NCI-H1436 (cell line): ENCODE measurements at regions not wholly inside any gene's neighbourhood (a gene's known extent, or its start where the extent isn't known, plus 50 kb on each side); places are given as distances from the start of the nearest gene placed in this dataset.
"Not testable (repeated sequence)": the region's sequence is repeated elsewhere in the genome, so short reads cannot be mapped to it uniquely, and the experiment has no call there.

ENCODE experiments used
- DNase-seq: peaks from one replicate; lab custom pipeline; 2025; lab: John Stamatoyannopoulos, UW

DNA sequence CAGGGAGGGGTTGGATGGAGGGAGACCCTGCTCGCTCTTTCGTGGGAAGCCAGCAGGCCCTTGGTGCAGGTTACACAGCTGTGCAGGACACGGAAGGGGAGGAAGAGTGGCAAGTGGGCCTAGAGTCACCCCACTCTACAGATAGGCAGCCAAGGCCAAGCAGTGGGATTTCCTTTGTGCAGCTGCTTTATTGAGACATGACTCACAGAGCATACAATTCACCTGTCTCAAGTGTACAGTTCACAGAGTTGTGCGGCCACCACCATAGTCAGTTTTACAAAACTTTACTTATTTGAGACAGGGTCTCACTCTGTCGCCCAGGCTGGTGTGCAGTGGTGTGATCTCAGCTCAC, 91.2 kb upstream of the CIBAR2 start:
- no peak for DNase-seq

DNA sequence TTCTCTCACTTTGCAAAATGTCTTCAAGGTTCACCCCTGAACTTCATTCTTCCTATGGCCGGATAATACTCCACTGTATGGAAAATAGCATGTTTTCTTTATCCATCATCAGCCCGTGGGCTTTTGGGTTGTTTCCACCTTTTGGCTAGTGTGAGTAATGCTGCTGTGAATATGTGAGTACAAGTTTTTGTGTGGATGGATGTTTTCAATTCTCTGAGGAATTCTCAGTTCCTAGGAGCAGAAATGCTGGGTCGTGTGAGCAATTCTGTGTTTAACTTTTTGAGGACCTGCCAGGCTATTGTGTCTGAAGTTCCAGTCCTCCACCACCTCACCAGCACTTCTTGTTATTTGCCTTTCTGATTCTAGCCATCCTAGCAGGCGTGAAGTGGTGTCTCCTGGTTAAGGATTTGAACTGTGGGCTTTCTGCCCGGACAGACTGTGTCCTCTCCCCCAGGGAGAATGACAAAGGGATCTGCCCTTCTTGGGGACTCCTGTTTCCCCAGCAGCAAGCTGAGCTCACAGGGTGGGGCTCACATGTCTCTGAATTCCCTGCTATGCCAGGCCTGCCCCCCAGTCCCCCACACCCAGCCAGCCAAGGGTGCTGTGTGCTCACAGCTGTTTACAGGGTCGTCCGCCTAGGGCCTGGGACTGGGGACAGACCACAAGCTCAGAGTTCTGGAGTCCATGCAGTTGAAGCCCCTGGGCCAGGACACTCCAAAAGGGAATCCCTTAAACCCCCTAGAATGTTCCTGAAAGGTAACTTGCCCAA, 92.2 kb upstream of the CIBAR2 start:
- no peak for DNase-seq

- DNase-seq: not testable (repeated sequence)
Measured at GRCh38 chr16:85205257-85205656, 93.0 kb upstream of the CIBAR2 start.

DNA sequence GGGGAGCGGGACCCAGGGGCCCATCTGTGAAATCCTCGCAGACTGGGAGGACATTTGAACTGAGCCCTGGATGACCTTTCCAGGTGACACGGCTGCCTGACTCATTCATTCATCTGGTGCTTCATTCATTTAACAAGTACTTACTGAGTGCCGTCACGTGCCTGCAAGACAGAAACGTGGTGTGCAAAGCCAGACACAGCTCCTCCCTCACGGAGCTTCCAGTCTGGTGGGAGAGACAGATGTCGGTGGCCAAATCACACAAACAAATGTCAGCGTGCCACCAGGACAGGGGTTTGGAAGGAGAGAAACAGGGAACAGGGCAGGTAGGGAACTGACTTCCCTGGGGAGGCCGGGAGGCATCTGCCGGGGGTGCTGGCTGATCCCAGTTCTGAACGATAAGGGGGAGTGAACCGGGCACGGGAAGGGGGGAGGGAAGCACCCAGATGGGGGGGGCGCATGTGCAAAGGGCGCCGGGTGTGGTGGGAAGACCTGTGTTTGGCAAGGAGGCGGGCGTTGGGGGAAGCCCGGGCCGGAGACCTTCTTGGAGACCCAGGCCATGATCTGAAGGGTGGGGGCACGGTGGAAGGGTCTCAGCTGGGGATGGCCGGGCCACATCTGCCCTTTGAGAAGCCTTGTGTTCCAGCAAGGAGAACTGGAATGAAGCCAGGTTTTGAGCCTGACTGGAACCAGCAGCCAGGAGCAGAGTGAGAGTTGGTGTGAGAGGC, 93.6 kb upstream of the CIBAR2 start:
- no peak for DNase-seq

GRCh38 chr16:85206472-85207356, 94.4 kb upstream of the CIBAR2 start:
- no peak for DNase-seq

DNA sequence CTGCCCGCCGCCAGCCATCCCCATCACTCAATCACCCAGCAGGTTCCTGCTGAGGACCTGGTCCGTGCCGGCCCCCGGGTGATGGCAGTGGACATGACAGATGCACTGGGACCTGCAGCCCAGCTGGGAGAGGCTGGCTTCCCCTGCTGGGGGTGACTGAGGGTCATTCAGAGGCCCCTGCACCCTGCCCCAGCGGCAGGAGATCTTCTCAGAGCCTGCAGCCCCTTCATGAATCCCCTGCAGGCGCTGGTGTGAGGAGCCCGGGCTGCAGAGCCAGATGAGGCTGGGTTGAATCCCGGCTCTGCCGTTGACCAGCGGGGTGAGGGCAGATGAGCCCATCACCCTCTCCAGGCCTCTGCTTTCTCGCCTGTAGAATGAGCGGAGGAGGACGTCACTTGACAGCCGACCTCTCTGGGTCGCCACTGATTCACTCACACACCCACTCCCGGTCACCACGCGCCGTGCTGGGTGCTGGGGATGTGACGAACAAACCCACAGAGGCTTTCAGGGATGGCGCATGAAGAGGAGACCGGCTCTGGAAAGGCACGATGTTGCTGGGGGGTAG, 95.2 kb upstream of the CIBAR2 start:
- DNase-seq: no peak

- DNase-seq: no peak
Measured at GRCh38 chr16:85208181-85208580, 95.9 kb upstream of the CIBAR2 start.

GRCh38 chr16:85208643-85209520, 96.6 kb upstream of the CIBAR2 start:
- DNase-seq: no peak

- no peak for DNase-seq
Measured at GRCh38 chr16:85209526-85210121, 97.4 kb upstream of the CIBAR2 start.

DNA sequence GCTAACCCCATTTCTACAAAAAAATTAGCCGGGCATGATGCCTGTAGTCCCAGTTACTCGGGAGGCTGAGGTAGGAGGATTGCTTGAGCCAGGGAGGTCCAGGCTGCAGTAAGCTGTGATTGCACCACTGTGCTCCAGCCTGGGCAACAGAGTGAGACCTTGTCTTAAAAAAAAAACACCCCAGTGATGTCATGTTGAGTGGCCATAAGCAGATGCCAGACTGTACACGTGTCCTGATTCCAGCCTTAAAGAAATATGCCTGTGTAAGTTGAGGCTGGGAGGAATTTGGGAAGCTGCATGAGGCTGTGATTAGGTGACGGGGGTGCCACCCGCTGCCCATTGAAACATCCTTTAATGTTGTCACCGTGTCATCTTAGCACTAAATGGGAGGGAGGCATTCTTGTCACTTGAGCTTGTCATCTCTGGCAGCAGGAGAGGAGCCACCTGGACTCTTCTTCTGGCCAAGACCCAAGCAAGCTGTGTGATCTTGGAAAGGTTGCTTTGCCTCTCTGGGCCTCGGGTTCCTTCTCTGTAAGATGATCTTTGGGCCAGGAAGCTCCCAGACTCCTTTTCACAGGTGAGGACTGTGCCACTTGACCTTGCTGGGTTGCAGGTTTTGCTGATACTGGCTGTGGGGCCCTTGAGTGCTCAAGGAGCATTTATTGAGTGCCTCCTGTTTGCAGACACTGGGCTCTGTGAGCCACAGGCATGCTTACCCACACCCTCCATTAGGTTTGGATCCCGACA, 98.3 kb upstream of the CIBAR2 start:
- DNase-seq: no peak

GRCh38 chr16:85211271-85211801, 99.1 kb upstream of the CIBAR2 start:
- no peak for DNase-seq

DNA sequence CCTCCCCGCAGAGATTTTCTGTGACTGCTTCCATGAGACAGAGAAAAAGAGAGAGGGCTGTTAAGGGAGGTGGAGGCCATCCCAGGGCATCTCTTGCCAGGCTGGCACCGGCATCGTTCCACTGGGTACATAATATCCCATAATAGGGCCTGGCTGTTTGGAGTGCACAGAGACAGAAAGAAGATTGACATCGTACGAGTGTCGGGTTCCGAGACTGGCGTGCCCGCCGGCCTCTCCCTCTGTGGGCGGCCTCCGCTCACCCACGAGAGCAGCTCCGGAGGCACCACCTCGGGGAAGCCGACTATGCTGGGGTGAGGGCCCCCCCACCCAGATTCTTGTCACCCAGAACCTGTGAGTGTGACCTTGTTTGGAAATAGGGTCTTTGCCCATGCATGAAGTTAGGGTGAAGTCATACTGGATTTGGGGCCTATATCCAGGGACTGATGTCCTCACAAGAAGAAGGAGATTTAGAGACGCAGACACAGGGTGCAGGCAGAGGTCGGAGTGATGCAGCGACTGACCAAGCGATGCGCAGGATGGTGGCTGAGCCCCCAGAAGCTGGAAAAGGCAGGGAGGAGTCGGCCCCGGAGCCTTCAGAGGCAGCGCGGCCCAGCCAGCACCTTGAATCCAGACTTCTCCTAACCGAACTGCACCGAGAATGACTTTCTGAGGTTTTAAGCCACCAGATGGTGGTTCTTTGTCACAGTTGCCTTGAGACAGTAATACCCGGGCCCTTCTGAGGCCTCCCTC, 101.8 kb upstream of the CIBAR2 start:
- no peak for DNase-seq

GRCh38 chr16:85215478-85216118, 103.3 kb upstream of the CIBAR2 start:
- DNase-seq: no peak

DNA sequence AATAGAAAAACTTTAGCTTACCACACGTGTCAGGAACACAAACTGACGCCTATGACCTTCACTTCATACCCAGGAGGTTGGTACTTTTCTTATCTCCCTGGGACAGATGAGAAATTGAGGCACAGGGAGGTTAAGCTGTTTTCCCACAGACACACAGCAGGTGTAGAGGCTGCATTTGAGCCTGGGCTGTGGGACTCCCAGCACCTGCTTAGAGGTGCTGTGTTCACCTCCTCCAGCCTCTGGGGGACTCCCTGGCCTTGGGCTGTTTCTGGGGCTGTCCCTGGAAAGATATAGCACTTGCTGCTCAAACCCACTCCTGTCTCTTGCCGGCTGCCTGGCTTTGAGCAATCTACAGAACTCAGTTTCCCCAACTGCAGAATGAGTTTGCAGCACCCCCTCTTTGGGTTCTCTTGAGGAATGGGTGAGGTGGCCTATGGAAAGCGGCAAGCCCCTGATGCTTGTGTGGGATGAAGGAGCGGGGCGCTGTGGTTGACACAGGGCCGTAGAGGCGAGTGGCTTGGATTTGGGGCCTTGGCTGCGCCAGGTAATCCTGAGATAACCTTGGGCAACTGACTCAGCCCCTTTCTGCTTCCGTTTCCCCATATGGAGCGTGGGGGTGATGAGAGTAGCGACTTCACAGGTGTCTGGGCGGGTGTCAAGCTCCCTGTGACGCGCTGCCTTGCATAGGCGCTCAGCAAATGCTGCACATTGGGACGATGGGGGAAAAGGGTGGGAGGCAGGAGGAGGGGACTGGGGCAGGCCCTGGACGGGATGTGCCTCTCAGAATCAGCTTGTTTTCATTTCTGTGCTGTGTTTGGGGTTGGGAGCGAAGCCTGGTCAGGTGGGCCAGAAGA, 104.5 kb upstream of the CIBAR2 start:
- no peak for DNase-seq

DNA sequence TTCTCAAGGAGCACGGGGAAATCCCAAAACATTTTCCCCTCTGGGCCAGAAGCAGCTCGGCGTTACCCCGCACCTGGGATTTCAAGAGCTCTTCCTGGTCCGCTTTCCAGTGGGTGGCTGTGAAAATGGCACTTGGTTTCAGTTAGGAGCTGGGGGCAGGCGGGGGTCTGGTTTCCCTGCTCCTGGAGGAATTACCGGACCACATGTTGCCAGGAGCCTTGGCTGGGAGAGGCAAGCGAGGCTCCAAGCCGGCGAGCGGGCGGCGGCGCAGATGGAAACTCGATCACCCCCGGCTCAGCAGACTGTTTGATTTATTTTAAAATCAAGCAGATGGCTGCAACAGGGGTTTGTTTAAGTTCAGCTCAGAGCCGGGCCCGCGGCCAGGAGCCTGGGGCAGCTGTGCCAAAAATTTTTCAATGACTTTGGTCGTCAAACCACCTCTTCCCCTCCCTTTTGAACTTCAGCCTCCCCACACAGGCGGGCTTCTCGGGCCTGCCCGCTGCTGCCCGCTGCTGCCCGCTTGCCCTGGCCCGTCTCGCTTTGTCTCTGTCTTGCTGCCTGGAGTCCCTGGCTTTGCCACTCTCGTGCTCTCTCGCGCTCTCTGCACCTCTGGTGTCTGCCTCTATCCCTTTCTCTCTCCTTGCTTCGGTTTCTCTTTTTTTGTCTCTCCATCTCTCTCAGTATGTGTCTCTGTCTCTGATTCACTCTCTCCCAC, 108.0 kb upstream of the CIBAR2 start:
- peak; percentile 57 for DNase-seq

GRCh38 chr16:85220964-85221731, 108.9 kb upstream of the CIBAR2 start:
- no peak for DNase-seq
